ENCODE measurements at regions not wholly inside any gene's neighbourhood (a gene's known extent, or its start where the extent isn't known, plus 50 kb on each side); places are given as distances from the start of the nearest gene placed in this dataset.
A peak's percentile ranks its signal among the peaks of the same experiment; 100 is the strongest.

DNA sequence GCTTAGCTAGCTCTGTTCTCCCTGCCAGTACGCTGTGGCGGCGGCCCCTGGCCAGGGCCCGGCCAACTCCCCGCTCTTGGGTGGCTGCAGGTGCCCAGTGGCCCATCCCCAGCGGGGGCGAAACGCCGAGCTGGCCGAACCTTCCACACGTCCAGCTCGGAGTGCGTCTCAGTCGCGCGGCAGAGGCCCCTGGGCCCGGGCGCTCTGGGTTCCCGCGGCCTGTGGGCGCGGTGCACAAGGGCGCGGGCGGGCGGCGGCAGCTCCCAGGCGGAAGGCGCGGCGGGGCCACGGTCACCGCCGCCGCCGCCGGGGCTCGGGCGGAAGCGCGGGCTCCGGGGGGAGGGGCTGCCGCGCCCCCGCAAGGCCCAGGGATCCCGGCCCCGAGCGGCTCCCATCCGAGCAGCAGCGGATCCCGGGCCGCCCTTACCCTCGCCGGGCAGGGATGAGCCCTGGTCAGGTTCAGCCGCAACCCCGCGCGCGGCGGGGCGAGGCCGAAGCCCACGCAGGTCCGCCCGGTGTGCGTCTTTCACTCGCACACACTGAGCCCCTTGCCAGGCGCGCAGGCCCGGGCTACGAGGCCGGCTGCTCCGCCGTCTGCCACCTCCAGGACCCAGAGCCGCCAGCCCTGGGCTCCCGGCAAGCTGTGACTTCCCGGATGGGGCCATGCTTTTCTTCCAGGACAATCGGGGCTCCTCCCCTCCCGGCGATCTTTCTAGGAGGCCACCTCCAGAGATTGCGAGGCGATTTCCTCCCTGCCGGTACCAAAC is 54.2 kb downstream of the CCDC54 start:
- CTCF ChIA-PET = interaction anchor here (0.8 to 5.5 kb wide), 13 partner anchors 10 to 310 kb away, joined by 3 to 88 read pairs (median 4); no protein-coding TSS in a partner anchor
- POLR2A ChIA-PET = interaction anchor here (0.9 kb wide), 1 partner anchor 61 kb away, joined by 3 read pairs; no protein-coding TSS in a partner anchor
- intact Hi-C loops (cut with micrococcal nuclease) (loop anchor here (10.0 kb wide), 1 partner anchor 233 kb away; no protein-coding TSS in a partner anchor), dilution Hi-C loops (cut with MboI; ENCODE audit: extremely low pct_ligation_motif_present, low sequenced_read_pairs) (no loop called here)
- FAIRE-seq (peak; percentile 35), DNase-seq (ENCODE audit: low read depth, low spot score) (peak; percentile 45)
- Histone ChIP-seq H3K79me2 (ENCODE audit: control insufficient read depth, insufficient read depth, low read length) (no peaks in the 10 kb centered on the region), H2AFZ (ENCODE audit: low read depth, low read length) (peak overlapping the region; percentile 96), H3K4me2 (ENCODE audit: insufficient read depth, low read length) (peak overlapping the region; percentile 99), H4K20me1 (replicated peaks; ENCODE audit: control insufficient read depth, extremely low read depth, insufficient read depth, low read length) (no peaks in the 10 kb centered on the region), H3K9me1 (replicated peaks; ENCODE audit: control insufficient read depth, extremely low read depth, insufficient read depth, low read length) (no peaks in the 10 kb centered on the region), H3K9ac (replicated peaks; ENCODE audit: extremely low read depth, insufficient read depth, low read length) (peak overlapping the region; percentile 86), H3K9me3 (replicated peaks; ENCODE audit: control insufficient read depth, insufficient read depth, low read length) (no peaks in the 10 kb centered on the region), H3K27me3 (ENCODE audit: control insufficient read depth in 2 of 2, insufficient read depth in 2 of 2, low read length in 2 of 2) (peaks cover 3% of the 10 kb centered on the region in 2 experiments), H3K27ac (ENCODE audit: insufficient read depth, low read depth, low read length) (peak overlapping the region; percentile 45), H3K36me3 (ENCODE audit: control insufficient read depth in 2 of 2, extremely low read depth in 1 of 2, insufficient read depth in 2 of 2, low read length in 2 of 2) (no peaks in the 10 kb centered on the region), H3K4me1 (ENCODE audit: control insufficient read depth, extremely low read depth, insufficient read depth, low read length) (peaks cover 20% of the 10 kb centered on the region), H3K4me3 (replicated peaks in 1 of 3; ENCODE audit: insufficient read depth in 1 of 3, low read depth in 1 of 3, low read length in 3 of 3) (peak overlapping the region; percentile 81 to 90 (median 90))
- BruUV-seq (replicated peaks) = no TSS peak
- TF ChIP-seq JUN (IDR thresholded peaks at IDR 0.05; ENCODE audit: borderline replicate concordance, insufficient read depth, insufficient read length, low read depth) (no peak), POLR2AphosphoS5 (IDR thresholded peaks at IDR 0.05; ENCODE audit: insufficient read depth, low read depth, low read length) (no peak), POLR2A (IDR thresholded peaks at IDR 0.05; ENCODE audit: low read depth, low read length) (peak; percentile 46), GATA2 (IDR thresholded peaks at IDR 0.05; ENCODE audit: insufficient read depth, insufficient read length, low read depth, low read length) (no peak), FOS (IDR thresholded peaks at IDR 0.05; ENCODE audit: borderline replicate concordance, insufficient read depth, low read length) (no peak), MYC (IDR thresholded peaks at IDR 0.05; ENCODE audit: low read depth, low read length) (no peak)
- TF ChIP-seq, protein P1, sequence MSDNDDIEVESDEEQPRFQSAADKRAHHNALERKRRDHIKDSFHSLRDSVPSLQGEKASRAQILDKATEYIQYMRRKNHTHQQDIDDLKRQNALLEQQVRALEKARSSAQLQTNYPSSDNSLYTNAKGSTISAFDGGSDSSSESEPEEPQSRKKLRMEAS (IDR thresholded peaks at IDR 0.05; ENCODE audit: insufficient read depth, insufficient read length) = no peak
- TF ChIP-seq, protein P2, sequence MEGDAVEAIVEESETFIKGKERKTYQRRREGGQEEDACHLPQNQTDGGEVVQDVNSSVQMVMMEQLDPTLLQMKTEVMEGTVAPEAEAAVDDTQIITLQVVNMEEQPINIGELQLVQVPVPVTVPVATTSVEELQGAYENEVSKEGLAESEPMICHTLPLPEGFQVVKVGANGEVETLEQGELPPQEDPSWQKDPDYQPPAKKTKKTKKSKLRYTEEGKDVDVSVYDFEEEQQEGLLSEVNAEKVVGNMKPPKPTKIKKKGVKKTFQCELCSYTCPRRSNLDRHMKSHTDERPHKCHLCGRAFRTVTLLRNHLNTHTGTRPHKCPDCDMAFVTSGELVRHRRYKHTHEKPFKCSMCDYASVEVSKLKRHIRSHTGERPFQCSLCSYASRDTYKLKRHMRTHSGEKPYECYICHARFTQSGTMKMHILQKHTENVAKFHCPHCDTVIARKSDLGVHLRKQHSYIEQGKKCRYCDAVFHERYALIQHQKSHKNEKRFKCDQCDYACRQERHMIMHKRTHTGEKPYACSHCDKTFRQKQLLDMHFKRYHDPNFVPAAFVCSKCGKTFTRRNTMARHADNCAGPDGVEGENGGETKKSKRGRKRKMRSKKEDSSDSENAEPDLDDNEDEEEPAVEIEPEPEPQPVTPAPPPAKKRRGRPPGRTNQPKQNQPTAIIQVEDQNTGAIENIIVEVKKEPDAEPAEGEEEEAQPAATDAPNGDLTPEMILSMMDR (IDR thresholded peaks at IDR 0.05; ENCODE audit: extremely low read depth in 1 of 2, insufficient read depth in 1 of 2, low read depth in 1 of 2, low read length in 2 of 2) = no peak

All from endothelial cell of umbilical vein (primary cell).